ENCODE measurements at regions not wholly inside any gene's neighbourhood (a gene's known extent, or its start where the extent isn't known, plus 50 kb on each side); places are given as distances from the start of the nearest gene placed in this dataset.

- TF ChIP-seq CTCF (conservative IDR thresholded peaks at IDR 0.05; ENCODE audit: low read depth, low read length) (no peak), EZH2 (IDR thresholded peaks at IDR 0.05; ENCODE audit: low read length, unreplicated experiment) (no peak)
Observed at GRCh38 chr11:80937842-80938241, 1497.0 kb upstream of the TENM4 start.

All from PC-3 (cell line).